DND-41 (cell line): ENCODE measurements at regions not wholly inside any gene's neighbourhood (a gene's known extent, or its start where the extent isn't known, plus 50 kb on each side); places are given as distances from the start of the nearest gene placed in this dataset.
A peak's percentile ranks its signal among the peaks of the same experiment; 100 is the strongest.

Source experiments
- ATAC-seq: fragments of 200-7000 bp; cut with Tn5 transposase; 3 replicates; pipeline ENCODE4 v1.9.1; 2021; ENCODE audit warnings: low read depth; ENCODE audit not compliant: insufficient read depth
- DNase-seq: peaks from one replicate; pipeline ENCODE4 v3.0.0-alpha.2; 2020
- H2AFZ ChIP-seq: 2 replicates; pipeline ENCODE4 v1.6.0; 2012; ENCODE audit warnings: low read depth, low read length
- H3K27ac ChIP-seq: 2 replicates; pipeline ENCODE4 v1.5.1; 2012; ENCODE audit warnings: low read length, inconsistent platforms
- H3K27me3 ChIP-seq: fragments of 200-600 bp; sonication (generic); 2 replicates; pipeline ENCODE4 v1.6.0; 2012; ENCODE audit warnings: low read length, mild to moderate bottlenecking, inconsistent platforms; ENCODE audit not compliant: insufficient read depth, poor library complexity
- H3K36me3 ChIP-seq: 2 replicates; pipeline ENCODE4 v1.5.1; 2012; ENCODE audit warnings: low read length, inconsistent platforms; ENCODE audit not compliant: insufficient read depth
- H3K4me1 ChIP-seq: 2 replicates; pipeline ENCODE4 v1.5.1; 2012; ENCODE audit warnings: mild to moderate bottlenecking, low read length; ENCODE audit not compliant: insufficient read depth
- H3K4me2 ChIP-seq: 2 replicates; pipeline ENCODE4 v1.6.0; 2012; ENCODE audit warnings: mild to moderate bottlenecking, moderate library complexity, low read length, inconsistent platforms; ENCODE audit not compliant: insufficient read depth
- H3K4me3 ChIP-seq, 2 experiments: fragments of 200-600 bp in 1 of 2; shearing (Covaris generic) in 1 of 2; 2 replicates each; pipeline ENCODE4 v1.5.1; 2012 to 2016; ENCODE audit warnings: inconsistent platforms in 2 of 2, low read length in 2 of 2, mild to moderate bottlenecking in 2 of 2, low read depth in 1 of 2, moderate library complexity in 1 of 2
- H3K79me2 ChIP-seq: 2 replicates; pipeline ENCODE4 v1.6.0; 2012; ENCODE audit warnings: low read length, inconsistent platforms; ENCODE audit not compliant: insufficient read depth
- H3K9ac ChIP-seq: 2 replicates; pipeline ENCODE4 v1.6.0; 2012; ENCODE audit warnings: low read depth, mild to moderate bottlenecking, inconsistent platforms, low read length, moderate library complexity
- H3K9me3 ChIP-seq: 2 replicates; pipeline ENCODE4 v1.5.1; 2012; ENCODE audit warnings: low read length, moderate library complexity, mild to moderate bottlenecking, inconsistent platforms; ENCODE audit not compliant: insufficient read depth, severe bottlenecking
- H4K20me1 ChIP-seq: 2 replicates; pipeline ENCODE4 v1.6.0; 2012; ENCODE audit warnings: low read length; ENCODE audit not compliant: insufficient read depth
- EZH2 ChIP-seq: IDR thresholded peaks from 3 replicates; pipeline ENCODE4 v1.6.1; 2012; ENCODE audit warnings: borderline replicate concordance, low read depth, mild to moderate bottlenecking, moderate library complexity, low read length, inconsistent platforms; ENCODE audit not compliant: severe bottlenecking
- TF ChIP-seq, protein P1 (sequence below): IDR thresholded peaks from 2 replicates; pipeline ENCODE4 v1.5.1; 2012; ENCODE audit warnings: borderline replicate concordance, low read length, moderate library complexity, mild to moderate bottlenecking; ENCODE audit not compliant: poor library complexity, severe bottlenecking; ENCODE audit errors: extremely low read depth

DNA sequence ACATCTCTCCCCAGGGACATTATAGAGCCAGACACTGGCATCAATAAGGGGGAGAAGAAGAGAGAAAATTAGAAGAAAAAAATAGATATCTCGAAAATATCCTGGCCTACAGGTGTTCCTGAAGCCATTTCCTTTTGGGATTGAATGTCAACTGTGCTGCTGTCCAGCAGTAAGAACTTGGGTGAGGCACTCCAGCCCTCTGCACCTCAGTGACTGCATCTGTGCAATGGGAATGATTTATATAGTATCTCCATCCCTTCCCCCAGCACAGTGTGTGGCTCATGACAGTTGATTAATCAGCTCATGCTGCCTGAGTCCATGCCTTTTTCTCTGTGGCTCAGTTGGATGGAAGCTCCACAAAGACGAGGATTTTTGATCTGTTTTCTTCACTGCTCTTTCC lies 74.1 kb upstream of the TINAGL1 start:
- Histone ChIP-seq H3K36me3 (peaks cover 10% of the 10 kb centered on the region), H4K20me1 (no peaks in the 10 kb centered on the region), H3K9ac (no peak overlapping the region), H3K4me3 (no peak overlapping the region), H3K9me3 (no peaks in the 10 kb centered on the region), H3K27me3 (no peaks in the 10 kb centered on the region), H3K79me2 (peaks cover 22% of the 10 kb centered on the region), H3K27ac (peak overlapping the region; percentile 92), H3K4me1 (peaks cover 39% of the 10 kb centered on the region), H3K4me2 (no peak overlapping the region), H2AFZ (no peak overlapping the region)
- ATAC-seq (no peak), DNase-seq (no peak)
- no peak for TF ChIP-seq EZH2
- TF ChIP-seq, protein P1, sequence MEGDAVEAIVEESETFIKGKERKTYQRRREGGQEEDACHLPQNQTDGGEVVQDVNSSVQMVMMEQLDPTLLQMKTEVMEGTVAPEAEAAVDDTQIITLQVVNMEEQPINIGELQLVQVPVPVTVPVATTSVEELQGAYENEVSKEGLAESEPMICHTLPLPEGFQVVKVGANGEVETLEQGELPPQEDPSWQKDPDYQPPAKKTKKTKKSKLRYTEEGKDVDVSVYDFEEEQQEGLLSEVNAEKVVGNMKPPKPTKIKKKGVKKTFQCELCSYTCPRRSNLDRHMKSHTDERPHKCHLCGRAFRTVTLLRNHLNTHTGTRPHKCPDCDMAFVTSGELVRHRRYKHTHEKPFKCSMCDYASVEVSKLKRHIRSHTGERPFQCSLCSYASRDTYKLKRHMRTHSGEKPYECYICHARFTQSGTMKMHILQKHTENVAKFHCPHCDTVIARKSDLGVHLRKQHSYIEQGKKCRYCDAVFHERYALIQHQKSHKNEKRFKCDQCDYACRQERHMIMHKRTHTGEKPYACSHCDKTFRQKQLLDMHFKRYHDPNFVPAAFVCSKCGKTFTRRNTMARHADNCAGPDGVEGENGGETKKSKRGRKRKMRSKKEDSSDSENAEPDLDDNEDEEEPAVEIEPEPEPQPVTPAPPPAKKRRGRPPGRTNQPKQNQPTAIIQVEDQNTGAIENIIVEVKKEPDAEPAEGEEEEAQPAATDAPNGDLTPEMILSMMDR: no peak

DNA sequence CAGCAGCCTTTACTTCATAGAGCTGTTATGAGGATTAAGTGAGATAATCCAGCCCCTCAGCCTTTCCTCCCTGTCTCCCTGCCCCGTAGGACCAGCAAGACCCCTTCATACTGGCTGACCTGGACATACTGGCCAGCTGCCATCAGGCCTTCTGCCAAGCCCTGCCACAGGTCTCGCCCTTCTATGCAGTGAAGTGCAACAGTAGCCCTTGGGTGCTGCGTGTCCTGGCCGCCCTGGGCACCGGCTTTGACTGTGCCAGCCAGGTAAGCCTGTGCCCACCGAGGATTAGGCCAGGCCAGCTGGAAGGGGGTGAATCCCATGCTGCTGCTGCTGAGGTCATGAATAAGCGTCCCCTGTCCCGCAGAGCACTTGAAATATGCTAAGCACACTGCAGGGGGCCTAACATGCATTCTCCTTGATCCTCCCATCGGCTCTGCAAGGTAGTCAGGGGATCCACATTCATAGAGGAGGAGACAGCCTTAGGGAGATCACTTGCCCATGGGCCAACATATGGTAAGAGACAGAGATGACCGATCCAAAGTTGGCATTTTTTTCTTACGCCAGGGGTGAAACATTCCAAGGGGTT lies 73.3 kb upstream of the TINAGL1 start:
- Histone ChIP-seq H3K27me3 (no peaks in the 10 kb centered on the region), H2AFZ (no peak overlapping the region), H3K4me3 (no peak overlapping the region), H3K9me3 (no peaks in the 10 kb centered on the region), H4K20me1 (no peaks in the 10 kb centered on the region), H3K36me3 (peaks cover 18% of the 10 kb centered on the region), H3K79me2 (peaks cover 30% of the 10 kb centered on the region), H3K4me1 (peaks cover 47% of the 10 kb centered on the region), H3K4me2 (no peak overlapping the region), H3K9ac (no peak overlapping the region), H3K27ac (peak overlapping the region; percentile 92)
- TF ChIP-seq EZH2: no peak
- TF ChIP-seq, protein P1: no peak
- ATAC-seq: no peak
- DNase-seq: no peak

DNA sequence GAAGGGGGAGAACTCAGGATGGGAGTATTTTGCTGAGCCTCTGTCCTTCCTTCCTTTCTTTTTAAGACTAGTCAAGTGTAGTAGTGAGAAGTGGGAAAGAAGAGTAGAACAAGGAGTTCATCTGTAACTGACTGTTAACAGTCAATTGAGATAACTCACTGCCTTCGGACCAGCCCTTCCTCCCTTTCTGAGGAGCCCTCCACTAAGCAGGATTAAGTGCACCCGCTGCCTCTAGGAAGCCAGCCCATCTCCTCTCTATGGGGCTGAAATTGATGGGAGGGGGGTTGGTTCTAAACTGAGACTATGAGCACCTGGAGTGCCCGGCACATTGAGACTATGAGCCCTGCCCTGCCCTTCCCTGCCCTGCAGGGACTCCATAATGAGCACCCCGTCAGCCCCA lies 72.7 kb upstream of the TINAGL1 start:
- H3K27ac ChIP-seq: peak overlapping the region; percentile 92
- H3K9me3 ChIP-seq: peaks cover 2% of the 10 kb centered on the region
- peaks cover 35% of the 10 kb centered on the region for H3K79me2 ChIP-seq
- peaks cover 23% of the 10 kb centered on the region for H3K36me3 ChIP-seq
- ATAC-seq (no peak), DNase-seq (no peak)
- H3K4me1 ChIP-seq: peaks cover 53% of the 10 kb centered on the region
- H3K9ac ChIP-seq: 0 out of 2 replicates have a peak overlapping the region, but pooled peaks have one; percentile 19
- no peak overlapping the region for H3K4me3 ChIP-seq
- TF ChIP-seq, protein P1: no peak
- TF ChIP-seq EZH2: no peak
- H2AFZ ChIP-seq: no peak overlapping the region
- no peaks in the 10 kb centered on the region for H4K20me1 ChIP-seq
- H3K4me2 ChIP-seq: no peak overlapping the region
- H3K27me3 ChIP-seq: no peaks in the 10 kb centered on the region

- Histone ChIP-seq H3K9me3 (peaks cover 3% of the 10 kb centered on the region), H3K4me3 (no peak overlapping the region), H3K9ac (peak overlapping the region; percentile 19; the same call in 1 of the 2 replicates), H3K79me2 (peaks cover 39% of the 10 kb centered on the region), H4K20me1 (no peaks in the 10 kb centered on the region), H3K4me2 (no peak overlapping the region), H3K27me3 (no peaks in the 10 kb centered on the region), H3K27ac (peak overlapping the region; percentile 92), H3K4me1 (peaks cover 57% of the 10 kb centered on the region), H2AFZ (no peak overlapping the region), H3K36me3 (peaks cover 28% of the 10 kb centered on the region)
- no peak for ATAC-seq
- DNase-seq: no peak
- TF ChIP-seq, protein P1: no peak
- no peak for TF ChIP-seq EZH2
These were observed 72.3 kb upstream of the TINAGL1 start for GRCh38 chr1:31504001-31504400.
